ENCODE measurements at regions not wholly inside any gene's neighbourhood (a gene's known extent, or its start where the extent isn't known, plus 50 kb on each side); places are given as distances from the start of the nearest gene placed in this dataset.

DNA sequence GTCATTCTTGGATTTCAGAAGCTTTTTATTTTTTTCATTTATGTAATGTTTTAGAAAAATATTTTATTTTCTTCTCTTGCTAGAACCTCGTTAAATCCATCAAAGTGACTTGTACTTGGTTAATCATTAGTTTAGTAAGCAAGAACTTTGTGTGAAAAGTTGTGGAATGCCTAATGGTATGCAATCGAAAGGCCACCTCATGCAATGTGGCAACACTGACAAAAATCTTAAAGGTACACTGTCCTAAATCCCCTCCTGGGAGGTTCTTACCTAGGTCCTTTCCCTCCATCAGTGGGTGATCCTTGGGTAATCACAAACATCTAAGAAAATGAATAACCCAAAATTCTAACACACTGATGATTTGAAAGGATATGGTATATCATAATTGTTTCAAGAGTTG is 304.2 kb downstream of the DNAH5 start:
- H3K27me3 ChIP-seq (ENCODE audit: control insufficient read depth, insufficient read depth, low read length), result no peaks in the 10 kb centered on the region
- no peak overlapping the region for H3K4me3 ChIP-seq (ENCODE audit: low read length)
- H3K4me1 ChIP-seq (ENCODE audit: control insufficient read depth, low read depth, low read length), result no peaks in the 10 kb centered on the region
- no peak overlapping the region for H3K27ac ChIP-seq (ENCODE audit: low read length)
- H3K9me3 ChIP-seq (ENCODE audit: control insufficient read depth, low read depth, low read length), result no peaks in the 10 kb centered on the region
- H3K36me3 ChIP-seq (ENCODE audit: control insufficient read depth, low read depth, low read length), result no peaks in the 10 kb centered on the region
- no peak overlapping the region for H3K9ac ChIP-seq (ENCODE audit: low read length)

DNA sequence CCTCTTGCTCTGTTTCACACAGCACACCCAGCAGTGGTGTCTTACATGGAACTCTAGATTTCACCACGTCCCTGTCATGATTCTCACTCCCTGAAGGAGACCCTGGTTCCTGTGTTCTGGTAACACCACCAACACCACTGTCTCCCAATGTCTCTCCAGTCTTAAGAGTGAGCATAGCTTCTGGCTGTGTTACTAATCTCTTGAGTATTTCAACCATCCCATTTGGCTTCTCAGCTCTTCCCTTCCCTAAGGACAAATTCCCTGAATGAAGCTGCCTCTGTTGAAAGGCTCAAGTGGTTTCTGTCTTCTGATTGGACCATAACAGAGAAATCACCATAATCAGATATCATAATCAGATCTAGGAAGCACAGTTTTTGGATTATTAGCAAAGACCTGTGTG is 311.8 kb downstream of the DNAH5 start:
- H3K4me1 ChIP-seq (ENCODE audit: control insufficient read depth, low read depth, low read length), result no peaks in the 10 kb centered on the region
- H3K9ac ChIP-seq (ENCODE audit: low read length), result no peak overlapping the region
- no peaks in the 10 kb centered on the region for H3K9me3 ChIP-seq (ENCODE audit: control insufficient read depth, low read depth, low read length)
- H3K4me3 ChIP-seq (ENCODE audit: low read length), result no peak overlapping the region
- no peak overlapping the region for H3K27ac ChIP-seq (ENCODE audit: low read length)
- H3K27me3 ChIP-seq (ENCODE audit: control insufficient read depth, insufficient read depth, low read length), result no peaks in the 10 kb centered on the region
- H3K36me3 ChIP-seq (ENCODE audit: control insufficient read depth, low read depth, low read length), result no peaks in the 10 kb centered on the region

DNA sequence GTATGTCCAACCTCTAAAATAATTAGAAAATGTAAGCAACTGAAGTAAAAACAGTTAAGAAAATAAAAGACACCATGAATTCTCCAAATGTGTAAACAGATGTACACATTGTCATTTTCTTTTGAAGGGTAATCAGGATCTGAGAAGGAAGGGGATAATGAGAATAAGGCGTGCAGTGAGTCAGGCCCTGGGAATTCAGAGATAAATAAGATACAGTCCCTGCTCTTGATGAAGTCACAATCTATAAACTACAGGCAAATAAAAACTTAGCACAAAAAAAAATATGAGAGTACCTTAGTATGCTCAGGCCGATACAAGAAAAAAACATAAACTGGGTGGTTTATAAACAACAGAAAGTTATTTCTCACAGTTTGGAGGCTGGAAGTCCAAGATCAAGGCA is 315.3 kb downstream of the DNAH5 start:
- Histone ChIP-seq H3K4me1 (ENCODE audit: control insufficient read depth, low read depth, low read length) (no peaks in the 10 kb centered on the region), H3K4me3 (ENCODE audit: low read length) (no peak overlapping the region), H3K36me3 (ENCODE audit: control insufficient read depth, low read depth, low read length) (no peaks in the 10 kb centered on the region), H3K9ac (ENCODE audit: low read length) (no peak overlapping the region), H3K9me3 (ENCODE audit: control insufficient read depth, low read depth, low read length) (no peaks in the 10 kb centered on the region), H3K27ac (ENCODE audit: low read length) (no peak overlapping the region), H3K27me3 (ENCODE audit: control insufficient read depth, insufficient read depth, low read length) (no peaks in the 10 kb centered on the region)

DNA sequence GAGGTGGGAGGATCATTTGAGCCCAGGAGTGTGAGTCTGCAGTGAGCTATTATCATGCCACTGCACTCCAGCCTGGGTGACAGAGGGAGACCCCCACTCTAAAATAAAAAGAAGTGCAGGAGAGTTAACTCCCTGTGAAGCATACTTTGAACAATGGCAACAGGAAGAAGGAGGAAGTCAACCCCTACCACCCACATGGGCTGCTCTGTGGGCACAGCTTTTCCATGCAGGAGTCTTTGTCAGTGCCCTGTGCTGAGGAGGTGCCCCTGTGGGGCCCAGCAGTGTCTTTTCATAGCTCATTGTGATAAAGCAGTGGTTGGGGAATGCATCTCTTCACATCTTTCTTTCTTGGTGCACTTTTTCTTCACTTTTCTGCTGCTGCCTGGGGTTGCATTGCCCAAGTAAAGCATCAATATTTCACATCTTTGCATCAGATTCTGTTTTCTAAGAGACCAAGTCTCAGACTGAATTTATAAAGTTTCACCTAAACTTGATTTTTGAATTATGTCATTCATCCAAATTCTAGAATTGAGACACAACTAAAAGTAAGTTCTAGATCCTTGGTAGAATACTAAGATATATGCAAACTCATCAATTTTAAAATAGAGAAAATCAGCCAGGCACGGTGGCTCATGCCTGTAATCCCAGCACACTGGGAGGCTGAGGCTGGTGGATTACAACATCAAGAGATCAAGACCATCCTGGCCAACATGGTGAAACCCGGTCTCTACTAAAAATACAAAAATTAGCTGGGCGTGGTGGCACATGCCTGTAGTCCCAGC is 316.6 kb downstream of the DNAH5 start:
- Histone ChIP-seq H3K4me1 (ENCODE audit: control insufficient read depth, low read depth, low read length) (no peaks in the 10 kb centered on the region), H3K27ac (ENCODE audit: low read length) (no peak overlapping the region), H3K9me3 (ENCODE audit: control insufficient read depth, low read depth, low read length) (no peaks in the 10 kb centered on the region), H3K9ac (ENCODE audit: low read length) (no peak overlapping the region), H3K4me3 (ENCODE audit: low read length) (no peak overlapping the region), H3K27me3 (ENCODE audit: control insufficient read depth, insufficient read depth, low read length) (no peaks in the 10 kb centered on the region), H3K36me3 (ENCODE audit: control insufficient read depth, low read depth, low read length) (no peaks in the 10 kb centered on the region)

DNA sequence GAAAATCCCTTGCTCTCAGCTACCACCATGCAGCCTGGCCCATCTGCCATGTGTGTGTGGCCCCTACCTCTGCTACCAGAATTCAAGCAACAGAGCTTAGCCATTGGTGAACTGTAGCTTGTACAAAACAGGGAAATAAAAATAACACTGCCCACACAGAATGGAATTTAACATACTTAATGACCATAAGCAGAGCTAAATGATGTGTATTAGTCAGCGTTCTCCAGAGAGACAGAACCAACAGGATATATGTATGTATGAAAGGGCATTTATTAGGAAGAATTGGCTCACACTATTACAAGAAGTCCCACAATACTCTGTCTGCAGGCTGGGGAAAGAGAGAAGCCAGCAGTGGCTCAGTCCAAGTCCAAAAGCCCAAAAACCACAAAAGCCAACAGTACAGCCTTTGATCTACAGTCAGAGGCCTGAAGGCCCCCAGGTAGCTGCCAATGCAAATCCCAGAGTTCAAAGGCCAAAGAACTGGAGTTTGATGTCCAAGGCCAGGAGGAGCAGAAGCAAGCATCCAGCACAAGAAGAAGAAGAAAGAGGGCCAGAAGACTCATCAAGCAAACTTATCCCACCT is 318.8 kb downstream of the DNAH5 start:
- no peaks in the 10 kb centered on the region for H3K27me3 ChIP-seq (ENCODE audit: control insufficient read depth, insufficient read depth, low read length)
- no peaks in the 10 kb centered on the region for H3K4me1 ChIP-seq (ENCODE audit: control insufficient read depth, low read depth, low read length)
- no peaks in the 10 kb centered on the region for H3K9me3 ChIP-seq (ENCODE audit: control insufficient read depth, low read depth, low read length)
- H3K27ac ChIP-seq (ENCODE audit: low read length), result no peak overlapping the region
- no peaks in the 10 kb centered on the region for H3K36me3 ChIP-seq (ENCODE audit: control insufficient read depth, low read depth, low read length)
- no peak overlapping the region for H3K4me3 ChIP-seq (ENCODE audit: low read length)
- H3K9ac ChIP-seq (ENCODE audit: low read length), result no peak overlapping the region

DNA sequence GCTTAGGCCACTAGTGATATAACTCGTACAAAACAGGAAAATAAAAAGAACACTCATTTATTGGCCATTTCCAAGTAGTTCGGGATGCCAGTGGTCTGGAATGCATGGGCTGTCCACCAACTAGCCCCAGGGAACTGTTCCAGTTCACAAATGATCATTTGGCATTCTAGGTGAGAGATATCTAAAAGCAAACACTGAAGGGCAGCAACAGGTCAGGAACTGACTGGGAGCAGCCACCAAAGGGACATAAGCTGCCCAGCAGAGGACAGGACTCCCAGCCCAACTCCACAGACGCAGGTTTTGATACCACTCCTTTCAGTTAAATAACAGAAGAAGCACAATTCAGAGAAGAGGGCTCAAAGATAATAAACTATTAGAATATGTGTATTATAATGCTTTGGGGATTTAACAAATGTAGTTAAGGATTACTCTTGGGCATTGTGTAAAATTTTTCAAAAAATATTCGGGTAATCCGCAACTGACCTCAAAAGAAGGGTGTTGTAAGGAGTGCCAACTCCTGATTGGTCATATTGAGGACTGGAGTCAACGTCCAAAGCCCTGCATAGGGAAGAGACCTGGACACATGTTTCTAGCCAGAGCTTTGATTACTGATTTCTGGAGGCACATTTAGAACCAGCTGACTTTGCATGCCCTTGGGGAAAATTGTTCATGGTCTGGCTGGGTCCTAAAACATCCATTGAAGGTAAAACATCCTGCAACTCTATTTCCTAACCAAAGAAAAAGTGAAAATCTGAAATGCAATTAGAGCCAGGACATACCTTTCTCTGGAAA is 320.0 kb downstream of the DNAH5 start:
- Histone ChIP-seq H3K27ac (ENCODE audit: low read length) (no peak overlapping the region), H3K4me3 (ENCODE audit: low read length) (no peak overlapping the region), H3K9ac (ENCODE audit: low read length) (no peak overlapping the region), H3K36me3 (ENCODE audit: control insufficient read depth, low read depth, low read length) (no peaks in the 10 kb centered on the region), H3K9me3 (ENCODE audit: control insufficient read depth, low read depth, low read length) (no peaks in the 10 kb centered on the region), H3K4me1 (ENCODE audit: control insufficient read depth, low read depth, low read length) (no peaks in the 10 kb centered on the region), H3K27me3 (ENCODE audit: control insufficient read depth, insufficient read depth, low read length) (no peaks in the 10 kb centered on the region)

DNA sequence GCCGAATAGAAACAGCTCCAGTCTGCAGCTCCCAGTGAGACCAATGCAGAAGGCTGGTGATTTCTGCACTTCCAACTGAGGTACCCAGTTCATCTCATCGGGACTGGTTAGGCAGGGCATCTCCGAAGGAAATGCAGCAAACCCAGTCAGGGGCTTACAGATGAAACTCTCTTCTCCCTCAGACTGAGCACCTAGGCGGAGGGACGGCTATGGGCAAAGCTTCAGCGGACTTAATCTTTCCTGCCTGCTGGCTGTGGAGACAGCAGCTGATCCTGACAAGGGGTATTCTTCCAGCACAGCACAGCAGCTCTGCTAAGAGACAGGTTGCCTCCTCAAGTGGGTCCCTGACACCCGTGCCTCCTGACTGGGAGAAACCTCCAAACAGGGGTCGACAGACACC is 330.9 kb downstream of the DNAH5 start:
- no peak overlapping the region for H3K4me3 ChIP-seq (ENCODE audit: low read length)
- H3K36me3 ChIP-seq (ENCODE audit: control insufficient read depth, low read depth, low read length), result no peaks in the 10 kb centered on the region
- no peaks in the 10 kb centered on the region for H3K9me3 ChIP-seq (ENCODE audit: control insufficient read depth, low read depth, low read length)
- no peak overlapping the region for H3K9ac ChIP-seq (ENCODE audit: low read length)
- H3K27me3 ChIP-seq (ENCODE audit: control insufficient read depth, insufficient read depth, low read length), result no peaks in the 10 kb centered on the region
- H3K27ac ChIP-seq (ENCODE audit: low read length), result no peak overlapping the region
- peaks cover 4% of the 10 kb centered on the region for H3K4me1 ChIP-seq (ENCODE audit: control insufficient read depth, low read depth, low read length)

DNA sequence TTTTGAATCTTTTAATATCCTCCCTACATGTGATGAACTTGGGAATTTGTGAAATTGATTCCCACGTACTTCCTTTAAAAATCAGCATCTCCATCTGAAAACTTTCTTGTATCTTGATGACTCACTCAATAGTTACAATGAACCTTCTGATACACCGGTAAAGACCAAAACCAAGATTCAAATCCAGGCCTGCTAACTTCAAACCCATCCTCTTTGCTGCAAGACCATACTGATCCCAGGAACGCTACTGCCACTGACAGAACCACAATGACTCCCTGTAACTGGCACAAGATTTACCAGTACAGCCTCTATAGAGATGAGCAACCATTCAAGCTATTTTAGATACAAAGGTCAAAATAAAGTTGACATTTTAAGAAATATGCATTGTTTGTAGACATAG is 332.9 kb downstream of the DNAH5 start:
- H3K9me3 ChIP-seq (ENCODE audit: control insufficient read depth, low read depth, low read length), result no peaks in the 10 kb centered on the region
- peaks cover 4% of the 10 kb centered on the region for H3K4me1 ChIP-seq (ENCODE audit: control insufficient read depth, low read depth, low read length)
- H3K4me3 ChIP-seq (ENCODE audit: low read length), result no peak overlapping the region
- no peak overlapping the region for H3K9ac ChIP-seq (ENCODE audit: low read length)
- H3K27me3 ChIP-seq (ENCODE audit: control insufficient read depth, insufficient read depth, low read length), result no peaks in the 10 kb centered on the region
- no peaks in the 10 kb centered on the region for H3K36me3 ChIP-seq (ENCODE audit: control insufficient read depth, low read depth, low read length)
- H3K27ac ChIP-seq (ENCODE audit: low read length), result no peak overlapping the region

DNA sequence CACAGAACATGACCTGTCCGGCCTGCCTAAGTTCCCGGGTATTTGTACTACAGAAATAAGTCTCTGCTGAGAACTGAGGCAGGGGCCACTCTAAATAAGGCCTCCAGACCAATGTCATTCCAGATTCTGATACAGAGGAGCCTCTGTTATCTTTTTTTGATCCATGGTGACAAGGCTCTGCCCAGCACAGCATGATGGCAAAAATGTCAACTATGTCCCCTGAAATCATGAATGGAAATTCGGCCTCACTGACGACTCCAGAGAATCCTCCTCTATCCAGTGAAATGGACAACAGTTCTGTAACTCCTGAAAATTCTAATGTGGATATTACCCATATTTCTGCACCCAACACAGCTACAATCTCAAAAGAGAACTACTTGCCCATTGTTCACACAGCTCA is 335.0 kb downstream of the DNAH5 start:
- Histone ChIP-seq H3K9me3 (ENCODE audit: control insufficient read depth, low read depth, low read length) (no peaks in the 10 kb centered on the region), H3K27ac (ENCODE audit: low read length) (no peak overlapping the region), H3K36me3 (ENCODE audit: control insufficient read depth, low read depth, low read length) (no peaks in the 10 kb centered on the region), H3K9ac (ENCODE audit: low read length) (no peak overlapping the region), H3K27me3 (ENCODE audit: control insufficient read depth, insufficient read depth, low read length) (no peaks in the 10 kb centered on the region), H3K4me3 (ENCODE audit: low read length) (no peak overlapping the region), H3K4me1 (ENCODE audit: control insufficient read depth, low read depth, low read length) (peaks cover 4% of the 10 kb centered on the region)

DNA sequence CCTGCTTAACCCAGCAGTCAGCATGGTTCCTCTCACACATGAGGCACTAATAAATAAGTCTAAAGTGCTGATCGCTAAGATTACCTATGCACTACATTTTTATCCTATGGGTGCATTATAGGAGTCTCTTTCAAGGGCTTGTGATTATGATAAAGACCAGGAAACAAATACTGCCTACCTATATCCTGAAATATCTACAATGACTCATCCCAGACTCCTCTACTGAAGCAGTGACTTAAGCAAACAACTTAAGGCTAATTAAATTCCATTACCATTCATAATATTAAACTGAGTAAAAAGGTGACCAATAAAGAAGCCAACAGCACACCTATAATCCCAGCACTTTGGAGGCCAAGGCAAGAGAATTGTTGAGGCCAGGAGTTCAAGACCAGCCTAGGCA is 338.4 kb downstream of the DNAH5 start:
- Histone ChIP-seq H3K36me3 (ENCODE audit: control insufficient read depth, low read depth, low read length) (no peaks in the 10 kb centered on the region), H3K27me3 (ENCODE audit: control insufficient read depth, insufficient read depth, low read length) (no peaks in the 10 kb centered on the region), H3K9ac (ENCODE audit: low read length) (no peak overlapping the region), H3K4me1 (ENCODE audit: control insufficient read depth, low read depth, low read length) (peaks cover 4% of the 10 kb centered on the region), H3K27ac (ENCODE audit: low read length) (no peak overlapping the region), H3K9me3 (ENCODE audit: control insufficient read depth, low read depth, low read length) (no peaks in the 10 kb centered on the region), H3K4me3 (ENCODE audit: low read length) (no peak overlapping the region)

DNA sequence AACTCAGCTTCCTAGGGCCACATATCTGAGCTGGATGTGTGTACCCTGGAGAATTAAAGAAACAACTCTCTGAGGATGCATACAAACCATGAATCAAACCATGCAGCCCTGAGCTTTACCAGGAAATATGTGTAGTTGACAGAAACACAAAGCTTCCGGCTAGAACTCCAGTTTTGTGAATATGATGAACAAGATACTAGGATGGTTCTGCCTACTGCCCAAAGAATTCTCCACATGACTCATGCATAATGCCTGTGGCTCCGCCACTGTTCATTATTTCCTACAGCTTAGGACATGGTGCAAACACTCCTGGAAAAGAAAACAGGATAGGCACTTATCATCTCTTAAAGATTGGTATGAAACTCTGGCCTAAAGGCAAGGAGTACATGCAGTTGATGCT is 343.4 kb downstream of the DNAH5 start:
- H3K27me3 ChIP-seq (ENCODE audit: control insufficient read depth, insufficient read depth, low read length), result no peaks in the 10 kb centered on the region
- no peak overlapping the region for H3K9ac ChIP-seq (ENCODE audit: low read length)
- no peaks in the 10 kb centered on the region for H3K36me3 ChIP-seq (ENCODE audit: control insufficient read depth, low read depth, low read length)
- H3K4me1 ChIP-seq (ENCODE audit: control insufficient read depth, low read depth, low read length), result no peaks in the 10 kb centered on the region
- no peak overlapping the region for H3K4me3 ChIP-seq (ENCODE audit: low read length)
- H3K27ac ChIP-seq (ENCODE audit: low read length), result no peak overlapping the region
- H3K9me3 ChIP-seq (ENCODE audit: control insufficient read depth, low read depth, low read length), result peaks cover 4% of the 10 kb centered on the region

Measured in iPS-18a (cell line).